Caki2 (cell line): ENCODE measurements at regions not wholly inside any gene's neighbourhood (a gene's known extent, or its start where the extent isn't known, plus 50 kb on each side); places are given as distances from the start of the nearest gene placed in this dataset.

ENCODE experiments used
- DNase-seq: peaks from one replicate; pipeline ENCODE4 v3.0.0-alpha.2; 2015; ENCODE audit warnings: low read depth
- in situ Hi-C: cut with HindIII; loops from 2 replicates; pipeline ENCODE4 v1.10.0; 2016; ENCODE audit warnings: low sequenced_read_pairs, low pct_unique_long_range_greater_than_20kb, mixed read lengths

- in situ Hi-C loops: no loop called here
- DNase-seq: no peak
Measured at GRCh38 chr10:36171953-36172940, 530.2 kb upstream of the FZD8 start.

- in situ Hi-C loops: no loop called here
- DNase-seq: no peak
Measured at GRCh38 chr10:36171556-36171952, 529.5 kb upstream of the FZD8 start.

- in situ Hi-C loops: no loop called here
- no peak for DNase-seq
Measured at GRCh38 chr10:36170943-36171501, 528.9 kb upstream of the FZD8 start.

- DNase-seq: no peak
- in situ Hi-C loops: no loop called here
Measured at GRCh38 chr10:36170142-36170719, 528.1 kb upstream of the FZD8 start.

- in situ Hi-C loops: no loop called here
- DNase-seq: no peak
Measured at GRCh38 chr10:36168777-36169176, 526.7 kb upstream of the FZD8 start.

GRCh38 chr10:36164556-36165504 is 522.7 kb upstream of the FZD8 start:
- in situ Hi-C loops: no loop called here

GRCh38 chr10:36163827-36164226 is 521.7 kb upstream of the FZD8 start:
- in situ Hi-C loops: no loop called here
- DNase-seq: no peak

More at GRCh38 chr10:36164556-36165504, 522.7 kb upstream of the FZD8 start:
- no peak for DNase-seq

GRCh38 chr10:36157486-36157885 is 515.4 kb upstream of the FZD8 start:
- no peak for DNase-seq
- in situ Hi-C loops: no loop called here

GRCh38 chr10:36148207-36148606 is 506.1 kb upstream of the FZD8 start:
- in situ Hi-C loops: no loop called here
- DNase-seq: no peak

- in situ Hi-C loops: no loop called here
Measured at GRCh38 chr10:36147529-36147928, 505.4 kb upstream of the FZD8 start.

GRCh38 chr10:36141856-36142560 is 499.9 kb upstream of the FZD8 start:
- DNase-seq: no peak
- in situ Hi-C loops: no loop called here

More at GRCh38 chr10:36147529-36147928, 505.4 kb upstream of the FZD8 start:
- DNase-seq: no peak

GRCh38 chr10:36129051-36129450 is 487.0 kb upstream of the FZD8 start:
- DNase-seq: no peak
- in situ Hi-C loops: no loop called here

- in situ Hi-C loops: no loop called here
- no peak for DNase-seq
Measured at GRCh38 chr10:36126076-36126475, 484.0 kb upstream of the FZD8 start.

- no peak for DNase-seq
- in situ Hi-C loops: no loop called here
Measured at GRCh38 chr10:36119455-36119854, 477.4 kb upstream of the FZD8 start.

GRCh38 chr10:36118314-36118713 is 476.2 kb upstream of the FZD8 start:
- no peak for DNase-seq
- in situ Hi-C loops: no loop called here

GRCh38 chr10:36117890-36118289 is 475.8 kb upstream of the FZD8 start:
- DNase-seq: no peak
- in situ Hi-C loops: no loop called here

GRCh38 chr10:36117231-36117630 is 475.1 kb upstream of the FZD8 start:
- DNase-seq: no peak
- in situ Hi-C loops: no loop called here

- DNase-seq: no peak
- in situ Hi-C loops: no loop called here
Measured at GRCh38 chr10:36116731-36117130, 474.6 kb upstream of the FZD8 start.
